Ovary (tissue), 7 donors: ENCODE measurements at regions not wholly inside any gene's neighbourhood (a gene's known extent, or its start where the extent isn't known, plus 50 kb on each side); places are given as distances from the start of the nearest gene placed in this dataset.

ENCODE experiments used
- DNase-seq, 5 donors: peaks; one replicate each; pipeline ENCODE4 v3.0.0-alpha.2; 2019 to 2020
- H3K27ac ChIP-seq, 2 donors: fragments of 200-600 bp; one replicate each; pipeline versions ENCODE4 v1.5.1 to v1.8.0; 2019 to 2022
- H3K27me3 ChIP-seq: fragments of 200-600 bp; one replicate; pipeline ENCODE4 v1.8.0; 2022
- H3K36me3 ChIP-seq: fragments of 200-600 bp; sonication (generic); one replicate; pipeline ENCODE4 v1.5.1; 2019
- H3K4me1 ChIP-seq: one replicate; pipeline ENCODE4 v1.8.1; 2013; ENCODE audit warnings: mild to moderate bottlenecking, moderate library complexity; ENCODE audit not compliant: insufficient read depth
- H3K4me3 ChIP-seq: fragments of 200-600 bp; sonication (generic); one replicate; pipeline ENCODE4 v1.5.1; 2017
- H3K9me3 ChIP-seq, 2 donors: fragments of 200-600 bp in 1 of 2; sonication (generic) in 1 of 2; one replicate each; pipeline versions ENCODE4 v1.5.1 to v1.8.1; 2013 to 2019; ENCODE audit warnings: mild to moderate bottlenecking in 1 of 2, moderate library complexity in 1 of 2
- CTCF ChIP-seq, 3 donors: fragments of 450-650 bp in 2 of 3; fragments of 200-600 bp in 1 of 3; IDR thresholded peaks; one replicate each; pipeline versions ENCODE4 v1.5.1 to v1.8.0; 2016 to 2022; ENCODE audit warnings: antibody characterized with exemption in 3 of 3, mild to moderate bottlenecking in 1 of 3
- EP300 ChIP-seq: sonication (generic); formaldehyde crosslinking; IDR thresholded peaks from one replicate; pipeline ENCODE4 v1.6.1; 2017; ENCODE audit warnings: antibody characterized with exemption
- POLR2A ChIP-seq: fragments of 450-650 bp; IDR thresholded peaks from one replicate; pipeline ENCODE4 v1.6.1; 2017; ENCODE audit warnings: antibody characterized with exemption, mild to moderate bottlenecking, moderate library complexity
- WGBS, 3 donors: extraction: QIAGEN DNeasy Blood & Tissue Kit in 1 of 3; methylation state at CpG; one replicate each; pipeline versions ENCODE4 v1.1.5 to v1.1.7; 2013 to 2017; 5-methylcytosine and 5-hydroxymethylcytosine counted together
- intact Hi-C, 4 donors: fragments of 100-400 bp; cut with DNase I; formaldehyde crosslinking; loops; one replicate each; pipeline versions ENCODE4 v1.11.0 to v1.15.1; 2022 to 2023
- donor health status: DM: no; HTN: no; CAD: no; lungs with moderate emphysema.
- donor health status: DM: no; HTN: no; CAD: no.
- donor health status: Bipolar disorder and iron deficiency.
- donor health status: DM: no; HTN: no; CAD: no.
- donor health status: DM: yes; HTN: yes; CAD: no.

- H3K36me3 ChIP-seq: no peaks in the 10 kb centered on the region
- no peak for DNase-seq
- no peak for TF ChIP-seq POLR2A
- peaks cover 1% of the 10 kb centered on the region for H3K4me1 ChIP-seq
- 64 to 75% (median 66%) methylated on average over 2 of the region's 2 CpGs for WGBS, 3 donors
- H3K27me3 ChIP-seq: no peaks in the 10 kb centered on the region
- no peak overlapping the region for H3K4me3 ChIP-seq
- no peaks in the 10 kb centered on the region for H3K9me3 ChIP-seq
- intact Hi-C loops: no loop called here
- H3K27ac ChIP-seq: no peak overlapping the region
These were observed 584.8 kb downstream of the PLA2G4A start for GRCh38 chr1:187413405-187414169.

GRCh38 chr1:187415065-187415464, 586.3 kb downstream of the PLA2G4A start:
- WGBS, 3 donors: 12 to 24% (median 13%) methylated on average over 3 of the region's 3 CpGs
- intact Hi-C loops: no loop called here

GRCh38 chr1:187417520-187417919, 588.8 kb downstream of the PLA2G4A start:
- Histone ChIP-seq H3K27ac (no peak overlapping the region), H3K27me3 (no peaks in the 10 kb centered on the region), H3K4me3 (no peak overlapping the region), H3K4me1 (no peaks in the 10 kb centered on the region), H3K36me3 (no peaks in the 10 kb centered on the region), H3K9me3 (no peaks in the 10 kb centered on the region)
- intact Hi-C loops: no loop called here
- TF ChIP-seq CTCF (IDR thresholded peaks at IDR 0.05) (no peak), POLR2A (no peak), EP300 (no peak)
- no peak for DNase-seq
- 44 to 65% (median 59%) methylated on average over 2 of the region's 2 CpGs for WGBS, 3 donors

More at GRCh38 chr1:187415065-187415464, 586.3 kb downstream of the PLA2G4A start:
- H3K4me3 ChIP-seq: no peak overlapping the region
- H3K27me3 ChIP-seq: no peaks in the 10 kb centered on the region
- H3K27ac ChIP-seq: no peak overlapping the region
- no peak for DNase-seq
- TF ChIP-seq EP300: no peak
- TF ChIP-seq CTCF (IDR thresholded peaks at IDR 0.05): no peak
- TF ChIP-seq POLR2A: no peak
- no peaks in the 10 kb centered on the region for H3K36me3 ChIP-seq
- no peaks in the 10 kb centered on the region for H3K9me3 ChIP-seq
- no peaks in the 10 kb centered on the region for H3K4me1 ChIP-seq

- Histone ChIP-seq H3K9me3 (no peaks in the 10 kb centered on the region), H3K4me1 (no peaks in the 10 kb centered on the region), H3K4me3 (no peak overlapping the region), H3K27ac (no peak overlapping the region), H3K27me3 (no peaks in the 10 kb centered on the region), H3K36me3 (no peaks in the 10 kb centered on the region)
- intact Hi-C loops: no loop called here
- no peak for DNase-seq
- TF ChIP-seq CTCF (IDR thresholded peaks at IDR 0.05): no peak
- TF ChIP-seq EP300: no peak
- TF ChIP-seq POLR2A: no peak
- 94 to 97% (median 95%) methylated on average over 1 of the region's 1 CpG for WGBS, 3 donors
These were observed 604.8 kb downstream of the PLA2G4A start for GRCh38 chr1:187433598-187433997.

- Histone ChIP-seq H3K4me1 (no peaks in the 10 kb centered on the region), H3K36me3 (no peaks in the 10 kb centered on the region), H3K27ac (no peak overlapping the region), H3K4me3 (no peak overlapping the region), H3K27me3 (no peaks in the 10 kb centered on the region), H3K9me3 (no peaks in the 10 kb centered on the region)
- WGBS, 3 donors: 74 to 86% (median 83%) methylated on average over 3 of the region's 3 CpGs
- no peak for DNase-seq
- intact Hi-C loops: no loop called here
- TF ChIP-seq CTCF (IDR thresholded peaks at IDR 0.05) (no peak), POLR2A (no peak), EP300 (no peak)
These were observed 613.9 kb downstream of the PLA2G4A start for GRCh38 chr1:187442603-187443002.
